ENCODE measurements at regions not wholly inside any gene's neighbourhood (a gene's known extent, or its start where the extent isn't known, plus 50 kb on each side); places are given as distances from the start of the nearest gene placed in this dataset.
A peak's percentile ranks its signal among the peaks of the same experiment; 100 is the strongest.
"Not testable (repeated sequence)": the region's sequence is repeated elsewhere in the genome, so short reads cannot be mapped to it uniquely, and the experiment has no call there.

GRCh38 chr11:15821451-15821850 lies 534.9 kb downstream of the SOX6 start:
- no peak for FAIRE-seq

- no peak for FAIRE-seq
Measured at GRCh38 chr11:15824060-15824459, 532.3 kb downstream of the SOX6 start.

- no peak for FAIRE-seq
Measured at GRCh38 chr11:15825976-15826650, 530.2 kb downstream of the SOX6 start.

GRCh38 chr11:15826826-15827225 lies 529.5 kb downstream of the SOX6 start:
- no peak for FAIRE-seq

- no peak for FAIRE-seq
Measured at GRCh38 chr11:15828215-15828853, 528.0 kb downstream of the SOX6 start.

- FAIRE-seq: peak; percentile 35
Measured at GRCh38 chr11:15829312-15829711, 527.0 kb downstream of the SOX6 start.

GRCh38 chr11:15830741-15831428 lies 525.5 kb downstream of the SOX6 start:
- FAIRE-seq: no peak

GRCh38 chr11:15835788-15836411 lies 520.4 kb downstream of the SOX6 start:
- no peak for FAIRE-seq

GRCh38 chr11:15836795-15837194 lies 519.6 kb downstream of the SOX6 start:
- FAIRE-seq: no peak

GRCh38 chr11:15837901-15838489 lies 518.4 kb downstream of the SOX6 start:
- FAIRE-seq: no peak

GRCh38 chr11:15839061-15839460 lies 517.3 kb downstream of the SOX6 start:
- no peak for FAIRE-seq

GRCh38 chr11:15840966-15841365 lies 515.4 kb downstream of the SOX6 start:
- FAIRE-seq: no peak

GRCh38 chr11:15841931-15842740 lies 514.2 kb downstream of the SOX6 start:
- no peak for FAIRE-seq

- FAIRE-seq: no peak
Measured at GRCh38 chr11:15843309-15843872, 513.0 kb downstream of the SOX6 start.

- FAIRE-seq: no peak
Measured at GRCh38 chr11:15845261-15845660, 511.1 kb downstream of the SOX6 start.

GRCh38 chr11:15848631-15849168 lies 507.6 kb downstream of the SOX6 start:
- FAIRE-seq: no peak

GRCh38 chr11:15849257-15849656 lies 507.1 kb downstream of the SOX6 start:
- no peak for FAIRE-seq

- FAIRE-seq: not testable (repeated sequence)
Measured at GRCh38 chr11:15850335-15850734, 506.0 kb downstream of the SOX6 start.

- no peak for FAIRE-seq
Measured at GRCh38 chr11:15851051-15851498, 505.3 kb downstream of the SOX6 start.

GRCh38 chr11:15852179-15852578 lies 504.2 kb downstream of the SOX6 start:
- no peak for FAIRE-seq

GRCh38 chr11:15854245-15854644 lies 502.1 kb downstream of the SOX6 start:
- FAIRE-seq: no peak

- FAIRE-seq: no peak
Measured at GRCh38 chr11:15858881-15859280, 497.5 kb downstream of the SOX6 start.
